Activated T-helper 2 cell treated with anti-CD3 and anti-CD28 coated beads, Interferon-gamma antibody, Interleukin-2, Interleukin-4, amounts not matched to agents 10 μg/mL and 5 μg/mL and 100 μg/mL, durations not matched to agents 14 hours and 24 hours and 36 hours (primary cell): ENCODE measurements at regions not wholly inside any gene's neighbourhood (a gene's known extent, or its start where the extent isn't known, plus 50 kb on each side); places are given as distances from the start of the nearest gene placed in this dataset.
"Not testable (repeated sequence)": the region's sequence is repeated elsewhere in the genome, so short reads cannot be mapped to it uniquely, and the experiment has no call there.

ENCODE experiments used
- DNase-seq: peaks from one replicate; pipeline ENCODE4 v3.0.0; 2021; ENCODE audit warnings: low spot score
- H3K27ac Mint-ChIP-seq: one replicate; pipeline ENCODE4 v1.8.0; 2021; ENCODE audit warnings: mixed read lengths
- H3K27me3 Mint-ChIP-seq: one replicate; pipeline ENCODE4 v1.8.0; 2021; ENCODE audit warnings: low read depth, mixed read lengths
- H3K36me3 Mint-ChIP-seq: one replicate; pipeline ENCODE4 v1.8.0; 2021; ENCODE audit warnings: low read depth, mixed read lengths
- H3K4me1 Mint-ChIP-seq: one replicate; pipeline ENCODE4 v1.8.0; 2021; ENCODE audit warnings: low read depth, mixed read lengths
- H3K4me3 Mint-ChIP-seq: one replicate; pipeline ENCODE4 v1.8.0; 2021; ENCODE audit warnings: low read depth, mild to moderate bottlenecking, moderate library complexity, mixed read lengths
- H3K9me3 Mint-ChIP-seq: one replicate; pipeline ENCODE4 v1.8.0; 2021; ENCODE audit warnings: mixed read lengths
- intact Hi-C: fragments of 100-400 bp; cut with micrococcal nuclease; formaldehyde crosslinking; loops from one replicate; pipeline ENCODE4 v1.15.1; 2023

- no peaks in the 10 kb centered on the region for H3K4me1 Mint-ChIP-seq
- no peaks in the 10 kb centered on the region for H3K9me3 Mint-ChIP-seq
- H3K27ac Mint-ChIP-seq = no peak overlapping the region
- peaks cover 16% of the 10 kb centered on the region for H3K27me3 Mint-ChIP-seq
- H3K4me3 Mint-ChIP-seq = no peak overlapping the region
- H3K36me3 Mint-ChIP-seq = no peaks in the 10 kb centered on the region
- DNase-seq = no peak
- intact Hi-C loops = no loop called here
Measured at GRCh38 chr2:175688243-175688642, 313.8 kb downstream of the LNPK start.

GRCh38 chr2:175687465-175687864 lies 314.6 kb downstream of the LNPK start:
- DNase-seq = no peak
- Mint-ChIP-seq H3K27ac (no peak overlapping the region), H3K4me3 (no peak overlapping the region), H3K4me1 (no peaks in the 10 kb centered on the region), H3K27me3 (peaks cover 16% of the 10 kb centered on the region), H3K9me3 (no peaks in the 10 kb centered on the region), H3K36me3 (no peaks in the 10 kb centered on the region)
- intact Hi-C loops = no loop called here

DNA sequence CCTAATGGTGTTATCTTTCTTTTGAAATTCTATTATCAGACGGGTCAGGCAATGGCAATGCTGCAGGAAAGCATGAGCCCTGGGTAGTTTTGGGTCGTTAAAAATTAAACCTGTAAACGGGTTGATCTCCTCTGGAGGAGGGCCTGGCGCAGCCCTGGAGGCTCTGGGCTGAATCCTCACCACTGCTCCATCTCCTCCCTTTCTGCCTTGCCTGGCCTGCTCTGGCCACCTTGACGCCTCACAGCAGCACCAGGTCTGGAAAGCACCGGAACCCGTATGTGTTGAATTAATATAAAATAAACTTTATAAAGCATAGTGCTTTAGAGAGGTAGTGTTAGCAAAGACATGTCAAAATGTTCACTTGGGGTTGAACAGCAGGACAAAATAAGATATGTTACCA lies 316.1 kb downstream of the LNPK start:
- H3K4me1 Mint-ChIP-seq = no peaks in the 10 kb centered on the region

GRCh38 chr2:175684466-175684865 lies 317.6 kb downstream of the LNPK start:
- H3K9me3 Mint-ChIP-seq = no peaks in the 10 kb centered on the region
- DNase-seq = no peak
- no peaks in the 10 kb centered on the region for H3K4me1 Mint-ChIP-seq
- intact Hi-C loops = no loop called here
- H3K36me3 Mint-ChIP-seq = no peaks in the 10 kb centered on the region
- no peak overlapping the region for H3K4me3 Mint-ChIP-seq
- H3K27ac Mint-ChIP-seq = no peak overlapping the region
- H3K27me3 Mint-ChIP-seq = peaks cover 9% of the 10 kb centered on the region

More for the DNA sequence above, 316.1 kb downstream of the LNPK start:
- H3K27ac Mint-ChIP-seq = no peak overlapping the region
- intact Hi-C loops = no loop called here
- no peaks in the 10 kb centered on the region for H3K9me3 Mint-ChIP-seq
- no peak overlapping the region for H3K4me3 Mint-ChIP-seq
- H3K36me3 Mint-ChIP-seq = no peaks in the 10 kb centered on the region
- no peak for DNase-seq
- H3K27me3 Mint-ChIP-seq = peaks cover 14% of the 10 kb centered on the region

GRCh38 chr2:175679728-175680127 lies 322.3 kb downstream of the LNPK start:
- intact Hi-C loops = no loop called here
- H3K9me3 Mint-ChIP-seq = no peaks in the 10 kb centered on the region

DNA sequence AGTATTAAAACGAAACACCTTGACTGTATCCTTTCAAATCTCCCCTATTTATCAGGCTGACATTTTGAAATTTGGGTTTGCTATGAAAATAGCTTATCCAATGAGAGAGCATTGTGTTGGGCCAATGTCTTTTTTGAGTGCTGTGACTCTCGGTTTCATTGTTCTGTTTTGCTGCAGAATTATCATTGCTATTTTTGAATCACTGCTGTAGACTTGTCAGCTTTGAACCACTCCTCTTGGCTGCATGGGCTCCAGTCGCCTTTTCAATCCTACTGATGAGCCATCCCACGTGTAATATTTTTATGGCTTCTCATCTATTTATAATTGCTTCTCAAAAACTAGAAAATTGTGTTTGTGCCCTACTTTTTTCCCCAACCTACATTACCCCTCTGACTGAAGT lies 322.8 kb downstream of the LNPK start:
- Mint-ChIP-seq H3K9me3 (no peaks in the 10 kb centered on the region), H3K36me3 (no peaks in the 10 kb centered on the region), H3K4me3 (no peak overlapping the region), H3K27ac (no peak overlapping the region), H3K4me1 (no peaks in the 10 kb centered on the region), H3K27me3 (peaks cover 3% of the 10 kb centered on the region)
- intact Hi-C loops = no loop called here
- DNase-seq = no peak

More at GRCh38 chr2:175679728-175680127, 322.3 kb downstream of the LNPK start:
- H3K36me3 Mint-ChIP-seq = no peaks in the 10 kb centered on the region
- DNase-seq = no peak
- H3K4me1 Mint-ChIP-seq = no peaks in the 10 kb centered on the region
- H3K4me3 Mint-ChIP-seq = no peak overlapping the region
- peaks cover 3% of the 10 kb centered on the region for H3K27me3 Mint-ChIP-seq
- no peak overlapping the region for H3K27ac Mint-ChIP-seq

- no peaks in the 10 kb centered on the region for H3K4me1 Mint-ChIP-seq
- H3K9me3 Mint-ChIP-seq = no peaks in the 10 kb centered on the region
- intact Hi-C loops = no loop called here
- H3K4me3 Mint-ChIP-seq = no peak overlapping the region
- no peak overlapping the region for H3K27ac Mint-ChIP-seq
- H3K36me3 Mint-ChIP-seq = no peaks in the 10 kb centered on the region
- no peak for DNase-seq
- H3K27me3 Mint-ChIP-seq = peaks cover 3% of the 10 kb centered on the region
Measured at GRCh38 chr2:175677880-175678279, 324.2 kb downstream of the LNPK start.

DNA sequence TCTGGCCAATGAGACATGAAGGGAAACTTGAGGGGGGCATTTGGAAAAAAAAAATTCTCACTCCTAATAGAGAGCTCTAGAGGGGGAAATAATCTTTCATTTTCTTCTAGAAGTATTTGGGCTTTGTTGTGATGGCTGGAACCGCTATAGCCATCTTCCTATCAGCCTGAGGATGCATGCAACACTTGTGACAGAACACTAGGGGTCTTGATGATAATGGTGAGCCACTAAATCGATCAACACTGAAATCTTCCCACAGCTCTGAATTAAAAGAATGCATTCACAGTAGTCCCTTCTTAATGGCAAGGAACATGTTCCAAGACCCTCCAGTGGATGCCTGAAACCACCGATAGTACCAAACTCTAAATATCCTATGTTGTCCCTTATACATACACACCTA lies 325.3 kb downstream of the LNPK start:
- Mint-ChIP-seq H3K27ac (no peak overlapping the region), H3K4me3 (no peak overlapping the region), H3K27me3 (peaks cover 3% of the 10 kb centered on the region), H3K36me3 (no peaks in the 10 kb centered on the region), H3K4me1 (no peaks in the 10 kb centered on the region), H3K9me3 (no peaks in the 10 kb centered on the region)
- intact Hi-C loops = no loop called here
- DNase-seq = no peak

DNA sequence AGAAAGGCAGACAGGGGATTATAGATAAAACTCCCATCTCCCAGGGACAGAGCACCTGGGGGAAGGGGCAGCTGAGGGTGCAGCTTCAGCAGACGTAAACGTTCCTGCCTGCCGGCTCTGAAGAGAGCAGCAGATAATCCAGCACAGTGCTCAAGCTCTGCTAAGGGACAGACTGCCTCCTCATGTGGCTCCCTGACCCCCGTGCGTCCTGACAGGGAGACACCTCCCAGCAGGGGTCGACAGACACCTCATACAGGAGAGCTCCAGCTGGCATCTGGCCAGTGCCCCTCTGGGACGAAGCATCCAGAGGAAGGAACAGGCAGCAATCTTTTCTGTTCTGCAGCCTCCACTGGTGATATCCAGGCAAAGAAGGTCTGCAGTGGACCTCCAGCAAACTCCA lies 333.3 kb downstream of the LNPK start:
- DNase-seq, intact Hi-C loops, H3K27ac Mint-ChIP-seq, H3K36me3 Mint-ChIP-seq, H3K4me3 Mint-ChIP-seq, H3K27me3 Mint-ChIP-seq, H3K4me1 Mint-ChIP-seq, H3K9me3 Mint-ChIP-seq: not testable (repeated sequence)

DNA sequence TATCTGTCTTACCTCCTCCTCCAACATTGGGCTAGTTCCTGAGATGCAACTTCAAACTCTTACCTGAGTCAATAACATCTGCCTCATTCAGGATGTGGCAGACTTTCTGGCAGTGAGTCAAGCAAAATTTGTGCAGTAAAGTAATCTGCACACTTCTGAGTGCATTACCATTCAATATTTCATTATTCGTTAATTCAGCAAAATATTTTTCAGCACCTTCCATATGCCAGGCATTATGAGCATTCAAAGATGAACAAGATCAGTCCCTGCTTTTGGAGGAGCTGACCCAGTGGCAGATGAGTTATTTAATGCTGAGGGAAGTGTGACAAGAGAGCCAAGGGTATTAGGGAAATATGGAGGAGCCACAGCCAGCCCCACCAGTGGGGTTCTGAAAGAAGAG lies 339.7 kb downstream of the LNPK start:
- H3K4me3 Mint-ChIP-seq = no peak overlapping the region
- H3K4me1 Mint-ChIP-seq = no peaks in the 10 kb centered on the region
- H3K27me3 Mint-ChIP-seq = peaks cover 2% of the 10 kb centered on the region
- no peaks in the 10 kb centered on the region for H3K9me3 Mint-ChIP-seq
- H3K36me3 Mint-ChIP-seq = no peaks in the 10 kb centered on the region
- DNase-seq = no peak
- intact Hi-C loops = no loop called here
- H3K27ac Mint-ChIP-seq = no peak overlapping the region

DNA sequence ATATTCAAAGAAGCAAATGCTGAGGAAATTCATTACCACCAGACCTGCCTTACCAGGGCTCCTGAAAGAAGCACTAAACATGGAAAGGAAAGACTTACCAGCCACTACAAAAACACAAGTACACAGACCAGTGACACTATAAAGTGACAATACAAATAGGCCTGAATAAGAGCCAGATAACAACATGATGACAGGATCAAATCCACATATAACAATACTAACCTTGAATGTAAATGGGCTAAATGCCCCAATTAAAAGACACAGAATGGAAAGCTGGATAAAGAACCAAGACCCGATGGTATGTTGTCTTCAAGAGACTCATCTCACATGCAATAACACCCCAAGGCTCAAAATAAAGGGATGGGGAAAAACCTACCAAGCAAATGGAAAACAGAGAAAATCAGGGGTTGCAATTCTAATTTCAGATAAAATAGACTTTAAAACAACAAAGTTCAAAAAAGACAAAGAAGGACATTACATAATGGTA lies 353.4 kb downstream of the LNPK start:
- H3K4me1 Mint-ChIP-seq = no peaks in the 10 kb centered on the region
- H3K9me3 Mint-ChIP-seq = no peaks in the 10 kb centered on the region
- no peaks in the 10 kb centered on the region for H3K36me3 Mint-ChIP-seq
- DNase-seq = no peak
- H3K4me3 Mint-ChIP-seq = no peak overlapping the region
- no peaks in the 10 kb centered on the region for H3K27me3 Mint-ChIP-seq
- no peak overlapping the region for H3K27ac Mint-ChIP-seq
- intact Hi-C loops = no loop called here

DNA sequence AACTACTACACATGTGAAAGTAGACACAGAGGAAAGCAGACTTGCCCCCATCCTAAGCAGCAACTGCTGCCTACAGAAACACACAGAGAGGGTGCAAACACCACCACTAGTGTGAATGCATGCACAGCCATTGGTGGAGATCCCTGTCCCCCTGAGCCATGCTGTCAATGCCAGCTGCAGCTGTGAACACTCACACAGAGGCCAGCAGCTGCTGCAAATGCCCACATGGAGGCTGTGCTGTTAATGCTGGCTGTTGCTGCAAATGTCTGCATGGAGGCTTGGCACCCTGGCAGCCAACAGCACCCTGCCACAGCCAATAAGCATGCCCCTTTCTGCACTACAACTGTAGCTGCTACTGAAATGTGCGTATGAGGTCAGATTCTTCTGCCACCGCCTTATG lies 355.0 kb downstream of the LNPK start:
- no peaks in the 10 kb centered on the region for H3K9me3 Mint-ChIP-seq
- DNase-seq = no peak
- no peak overlapping the region for H3K4me3 Mint-ChIP-seq
- intact Hi-C loops = no loop called here
- no peak overlapping the region for H3K27ac Mint-ChIP-seq
- no peaks in the 10 kb centered on the region for H3K36me3 Mint-ChIP-seq
- H3K4me1 Mint-ChIP-seq = no peaks in the 10 kb centered on the region
- no peaks in the 10 kb centered on the region for H3K27me3 Mint-ChIP-seq

- no peak overlapping the region for H3K4me3 Mint-ChIP-seq
- no peak overlapping the region for H3K27ac Mint-ChIP-seq
- H3K27me3 Mint-ChIP-seq = no peaks in the 10 kb centered on the region
- intact Hi-C loops = no loop called here
- H3K36me3 Mint-ChIP-seq = no peaks in the 10 kb centered on the region
- H3K9me3 Mint-ChIP-seq = no peaks in the 10 kb centered on the region
- no peak for DNase-seq
- H3K4me1 Mint-ChIP-seq = no peaks in the 10 kb centered on the region
Measured at GRCh38 chr2:175640655-175641054, 361.4 kb downstream of the LNPK start.

GRCh38 chr2:175633227-175633626 lies 368.8 kb downstream of the LNPK start:
- no peaks in the 10 kb centered on the region for H3K36me3 Mint-ChIP-seq

More at GRCh38 chr2:175633227-175633626, 368.8 kb downstream of the LNPK start:
- H3K4me1 Mint-ChIP-seq = no peaks in the 10 kb centered on the region
- no peak overlapping the region for H3K4me3 Mint-ChIP-seq
- no peak overlapping the region for H3K27ac Mint-ChIP-seq
- intact Hi-C loops = no loop called here
- H3K9me3 Mint-ChIP-seq = no peaks in the 10 kb centered on the region
- DNase-seq = no peak
- H3K27me3 Mint-ChIP-seq = peaks cover 2% of the 10 kb centered on the region
